ENCODE measurements at regions not wholly inside any gene's neighbourhood (a gene's known extent, or its start where the extent isn't known, plus 50 kb on each side); places are given as distances from the start of the nearest gene placed in this dataset.
A peak's percentile ranks its signal among the peaks of the same experiment; 100 is the strongest.

DNA sequence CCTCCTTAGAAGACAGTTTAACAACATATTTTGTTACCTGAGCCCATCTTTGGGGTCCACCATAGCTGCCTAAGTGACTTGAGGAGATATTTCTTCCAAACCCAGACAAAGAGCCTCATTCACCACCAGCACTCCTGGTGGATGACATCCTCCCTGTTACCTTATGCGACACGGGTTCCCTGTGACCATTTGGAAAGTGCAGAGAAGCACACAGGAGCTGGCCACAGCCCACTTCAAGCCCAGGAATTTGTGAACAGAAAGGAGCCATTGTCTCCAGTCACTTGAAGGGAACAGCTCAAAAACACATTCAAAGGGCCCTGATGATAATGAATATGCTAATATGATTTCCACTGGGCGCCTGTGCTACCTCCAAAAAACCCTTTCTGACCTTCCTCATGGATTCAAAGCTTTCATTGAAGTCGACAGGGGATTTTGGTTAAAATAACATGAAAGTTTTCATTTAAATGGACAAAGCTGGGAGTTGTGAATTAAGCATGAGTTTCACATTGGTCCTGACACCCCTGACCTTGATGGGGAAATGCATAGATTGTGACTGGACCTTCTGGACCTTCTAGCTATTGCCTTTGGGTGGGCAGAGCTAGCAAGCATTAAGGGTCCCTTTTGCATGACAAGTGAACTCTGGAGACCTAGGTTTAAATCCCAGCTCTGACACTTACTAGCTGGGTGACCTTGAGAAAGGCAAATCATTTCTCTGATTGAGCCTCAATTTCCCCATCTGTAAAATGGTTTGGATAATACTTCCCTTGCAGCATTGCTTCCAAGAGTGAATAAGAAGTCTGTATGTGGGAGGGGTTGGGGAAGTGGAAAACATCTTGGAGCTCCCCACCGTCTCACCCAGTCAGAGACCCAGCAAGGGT lies 83.3 kb upstream of the SIRPA start:
- no peaks in the 10 kb centered on the region for H3K9me3 Mint-ChIP-seq
- H3K27ac Mint-ChIP-seq = no peak overlapping the region
- H3K36me3 Mint-ChIP-seq (ENCODE audit: insufficient read depth) = peaks cover 3% of the 10 kb centered on the region
- DNase-seq (no peak), ATAC-seq (replicated peaks) (no peak)
- peaks cover 0 to 3% of the 10 kb centered on the region in 2 donors for H3K4me1 Mint-ChIP-seq (ENCODE audit: low read depth in 2 of 2)
- peaks cover 54 to 89% of the 10 kb centered on the region in 2 donors for H3K27me3 Mint-ChIP-seq
- no peak overlapping the region for H3K4me3 Mint-ChIP-seq

GRCh38 chr20:1810926-1811620 lies 84.1 kb upstream of the SIRPA start:
- H3K4me1 Mint-ChIP-seq (ENCODE audit: low read depth in 2 of 2) = no peaks in the 10 kb centered on the region
- H3K36me3 Mint-ChIP-seq (ENCODE audit: insufficient read depth) = peaks cover 3% of the 10 kb centered on the region
- H3K4me3 Mint-ChIP-seq = no peak overlapping the region
- H3K9me3 Mint-ChIP-seq = no peaks in the 10 kb centered on the region
- H3K27ac Mint-ChIP-seq = no peak overlapping the region
- no peak for ATAC-seq (replicated peaks)
- H3K27me3 Mint-ChIP-seq = peaks cover 52 to 89% of the 10 kb centered on the region in 2 donors
- DNase-seq = no peak

GRCh38 chr20:1810572-1810925 lies 84.7 kb upstream of the SIRPA start:
- Mint-ChIP-seq H3K4me3 (no peak overlapping the region), H3K27ac (no peak overlapping the region), H3K27me3 (peaks cover 47 to 88% of the 10 kb centered on the region in 2 donors), H3K4me1 (ENCODE audit: low read depth in 2 of 2) (no peaks in the 10 kb centered on the region), H3K36me3 (ENCODE audit: insufficient read depth) (peaks cover under 1% of the 10 kb centered on the region), H3K9me3 (no peaks in the 10 kb centered on the region)
- no peak for ATAC-seq (replicated peaks)
- DNase-seq = no peak

DNA sequence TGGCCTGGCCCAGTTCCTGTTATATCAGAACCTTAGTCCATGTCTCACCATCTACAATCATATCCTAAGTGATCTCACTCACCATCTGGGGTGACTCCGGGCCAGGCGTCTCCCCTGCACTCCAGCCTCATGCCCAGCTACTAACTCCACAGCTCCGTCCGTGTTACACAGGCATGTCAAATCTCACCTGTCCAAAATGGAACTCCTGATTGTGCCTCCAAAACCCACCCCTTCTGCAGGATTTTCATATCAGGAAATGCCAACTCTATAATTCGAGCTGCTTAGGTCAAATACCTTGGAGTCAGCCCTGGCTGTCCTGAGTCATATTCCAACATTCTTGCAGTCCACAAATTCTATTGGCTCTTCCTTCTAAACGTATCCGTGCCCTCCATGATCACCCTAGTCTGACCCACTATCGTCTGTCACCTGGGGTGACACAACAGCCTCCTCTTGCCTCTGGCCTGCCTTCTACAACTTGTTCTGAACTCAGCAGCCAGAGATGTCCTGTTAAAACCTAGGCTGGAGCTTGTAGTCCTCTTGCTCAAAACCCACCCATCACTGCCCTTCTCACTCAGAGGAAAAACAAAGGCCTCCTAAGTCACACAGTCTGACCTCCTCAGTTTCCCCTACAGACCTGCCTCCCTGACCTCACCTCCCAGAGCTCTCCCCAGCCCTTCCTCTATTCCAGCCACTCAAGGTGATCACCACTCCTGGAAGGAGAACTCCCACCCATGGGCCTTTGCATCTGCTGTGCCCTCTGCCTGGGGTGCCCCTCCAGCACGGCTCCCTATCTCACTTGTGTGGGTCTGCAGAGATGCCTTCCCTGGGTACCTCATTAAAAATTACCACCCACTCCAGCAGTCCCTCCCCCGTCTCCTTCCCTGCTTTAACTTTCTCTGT lies 85.3 kb upstream of the SIRPA start:
- no peak for ATAC-seq (replicated peaks)
- H3K27ac Mint-ChIP-seq = no peak overlapping the region

GRCh38 chr20:1809131-1809572 lies 86.1 kb upstream of the SIRPA start:
- H3K9me3 Mint-ChIP-seq = no peaks in the 10 kb centered on the region
- no peaks in the 10 kb centered on the region for H3K4me1 Mint-ChIP-seq (ENCODE audit: low read depth in 2 of 2)
- no peak overlapping the region for H3K27ac Mint-ChIP-seq
- H3K4me3 Mint-ChIP-seq = no peak overlapping the region
- peaks cover 50 to 88% of the 10 kb centered on the region in 2 donors for H3K27me3 Mint-ChIP-seq
- no peaks in the 10 kb centered on the region for H3K36me3 Mint-ChIP-seq (ENCODE audit: insufficient read depth)
- DNase-seq = no peak
- no peak for ATAC-seq (replicated peaks)

More for the DNA sequence above, 85.3 kb upstream of the SIRPA start:
- DNase-seq = no peak
- peaks cover 48 to 88% of the 10 kb centered on the region in 2 donors for H3K27me3 Mint-ChIP-seq
- H3K4me3 Mint-ChIP-seq = no peak overlapping the region
- H3K36me3 Mint-ChIP-seq (ENCODE audit: insufficient read depth) = no peaks in the 10 kb centered on the region
- no peaks in the 10 kb centered on the region for H3K4me1 Mint-ChIP-seq (ENCODE audit: low read depth in 2 of 2)
- H3K9me3 Mint-ChIP-seq = no peaks in the 10 kb centered on the region

GRCh38 chr20:1808101-1808500 lies 87.1 kb upstream of the SIRPA start:
- Mint-ChIP-seq H3K27me3 (peaks cover 47 to 85% of the 10 kb centered on the region in 2 donors), H3K4me3 (no peak overlapping the region), H3K27ac (no peak overlapping the region), H3K36me3 (ENCODE audit: insufficient read depth) (no peaks in the 10 kb centered on the region), H3K4me1 (ENCODE audit: low read depth in 2 of 2) (no peaks in the 10 kb centered on the region), H3K9me3 (no peaks in the 10 kb centered on the region)
- DNase-seq = no peak
- ATAC-seq (replicated peaks) = no peak

DNA sequence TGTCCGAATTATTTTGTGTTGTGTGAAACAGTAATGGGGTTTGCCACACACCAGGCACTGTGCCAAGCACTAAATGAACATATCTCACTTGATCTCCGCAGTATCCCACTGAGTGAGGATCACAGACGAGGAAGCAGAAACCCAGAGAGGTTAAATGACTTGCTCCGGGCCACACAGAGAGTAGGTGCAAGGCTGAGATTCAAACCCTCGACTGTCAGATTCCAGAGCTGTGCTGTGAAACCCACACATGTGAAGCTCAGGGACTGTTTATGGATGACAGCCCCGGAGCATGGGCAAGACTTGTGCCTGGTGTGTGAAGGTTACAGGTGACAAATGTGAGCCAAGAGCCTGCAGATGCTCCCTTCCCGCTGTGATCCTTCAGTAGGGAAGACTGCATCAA lies 87.8 kb upstream of the SIRPA start:
- no peak for DNase-seq
- peaks cover 50 to 89% of the 10 kb centered on the region in 2 donors for H3K27me3 Mint-ChIP-seq
- no peak for ATAC-seq (replicated peaks)
- H3K9me3 Mint-ChIP-seq = no peaks in the 10 kb centered on the region
- no peaks in the 10 kb centered on the region for H3K36me3 Mint-ChIP-seq (ENCODE audit: insufficient read depth)
- H3K27ac Mint-ChIP-seq = no peak overlapping the region
- no peak overlapping the region for H3K4me3 Mint-ChIP-seq
- peaks cover 2 to 3% of the 10 kb centered on the region in 2 donors for H3K4me1 Mint-ChIP-seq (ENCODE audit: low read depth in 2 of 2)

GRCh38 chr20:1806456-1806855 lies 88.8 kb upstream of the SIRPA start:
- DNase-seq (no peak), ATAC-seq (replicated peaks) (no peak)
- Mint-ChIP-seq H3K4me1 (ENCODE audit: low read depth in 2 of 2) (peaks cover 4 to 5% of the 10 kb centered on the region in 2 donors), H3K9me3 (no peaks in the 10 kb centered on the region), H3K27ac (no peak overlapping the region), H3K27me3 (peaks cover 59 to 94% of the 10 kb centered on the region in 2 donors), H3K36me3 (ENCODE audit: insufficient read depth) (no peaks in the 10 kb centered on the region), H3K4me3 (no peak overlapping the region)

- Mint-ChIP-seq H3K27me3 (peaks cover 62 to 94% of the 10 kb centered on the region in 2 donors), H3K4me1 (ENCODE audit: low read depth in 2 of 2) (peaks cover 4 to 5% of the 10 kb centered on the region in 2 donors), H3K4me3 (no peak overlapping the region), H3K36me3 (ENCODE audit: insufficient read depth) (no peaks in the 10 kb centered on the region), H3K9me3 (no peaks in the 10 kb centered on the region), H3K27ac (no peak overlapping the region)
- no peak for ATAC-seq (replicated peaks)
- no peak for DNase-seq
These were observed 89.4 kb upstream of the SIRPA start for GRCh38 chr20:1805816-1806215.

DNA sequence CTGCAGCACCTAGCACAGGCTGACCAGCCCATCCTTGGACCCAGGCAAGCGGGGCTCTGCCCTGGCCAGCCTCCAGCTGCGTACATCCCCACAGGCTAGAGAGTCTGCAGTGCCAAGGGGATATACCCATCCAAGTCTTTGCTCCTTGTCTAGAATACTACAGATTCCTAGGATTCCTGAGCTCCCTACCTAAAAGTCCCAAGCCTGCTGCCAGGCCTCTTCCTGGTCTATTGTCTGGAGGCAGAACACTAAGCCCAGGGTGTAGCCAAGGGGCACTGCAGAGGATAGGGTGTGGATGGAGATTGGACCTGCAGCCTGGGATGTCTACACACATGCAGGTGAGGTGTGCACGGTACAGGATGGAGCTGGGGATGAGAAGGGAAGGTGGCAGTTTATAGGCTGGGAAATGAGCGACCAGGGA lies 90.0 kb upstream of the SIRPA start:
- Mint-ChIP-seq H3K9me3 (no peaks in the 10 kb centered on the region), H3K36me3 (ENCODE audit: insufficient read depth) (no peaks in the 10 kb centered on the region), H3K4me1 (ENCODE audit: low read depth in 2 of 2) (peaks cover 4 to 5% of the 10 kb centered on the region in 2 donors), H3K27ac (no peak overlapping the region), H3K27me3 (peaks cover 63 to 94% of the 10 kb centered on the region in 2 donors), H3K4me3 (no peak overlapping the region)
- DNase-seq = no peak
- ATAC-seq (replicated peaks) = no peak

GRCh38 chr20:1804554-1804956 lies 90.7 kb upstream of the SIRPA start:
- H3K27ac Mint-ChIP-seq = no peak overlapping the region
- no peak for DNase-seq
- H3K36me3 Mint-ChIP-seq (ENCODE audit: insufficient read depth) = no peaks in the 10 kb centered on the region
- peaks cover 62 to 94% of the 10 kb centered on the region in 2 donors for H3K27me3 Mint-ChIP-seq
- ATAC-seq (replicated peaks) = no peak
- H3K4me1 Mint-ChIP-seq (ENCODE audit: low read depth in 2 of 2) = peaks cover 4 to 5% of the 10 kb centered on the region in 2 donors
- H3K4me3 Mint-ChIP-seq = no peak overlapping the region
- H3K9me3 Mint-ChIP-seq = no peaks in the 10 kb centered on the region

DNA sequence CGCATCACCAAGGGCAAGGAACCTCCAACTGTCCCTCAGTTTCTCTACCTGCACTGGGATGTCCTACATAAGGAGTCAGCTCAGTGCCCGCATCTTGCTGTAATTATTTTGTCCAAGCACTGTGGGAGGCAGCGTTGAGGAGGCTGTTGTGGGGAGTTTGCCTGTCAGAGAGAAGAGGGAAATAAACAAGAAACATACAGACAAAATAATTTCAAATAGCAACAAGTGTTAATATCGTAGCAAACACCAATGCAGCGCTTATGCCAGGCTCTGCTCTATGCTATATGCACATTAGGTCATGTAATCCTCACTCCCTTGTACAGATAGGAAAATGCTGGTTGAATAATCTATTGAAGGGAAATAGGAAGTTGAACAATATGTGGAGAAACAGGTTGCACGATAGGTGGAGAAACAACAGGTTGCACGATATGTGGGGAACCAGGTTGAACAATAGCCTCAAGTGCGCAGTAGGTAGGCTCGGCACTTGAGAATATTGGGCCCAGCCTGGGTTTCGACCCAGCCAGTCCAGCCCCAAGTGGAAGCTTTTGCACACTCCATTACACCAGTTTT lies 91.2 kb upstream of the SIRPA start:
- Mint-ChIP-seq H3K27me3 (peaks cover 58 to 93% of the 10 kb centered on the region in 2 donors), H3K4me3 (peak overlapping the region in 1 of 2 donors; percentile 26)
- no peak for ATAC-seq (replicated peaks)

More for the DNA sequence above, 91.2 kb upstream of the SIRPA start:
- H3K27ac Mint-ChIP-seq = no peak overlapping the region
- no peaks in the 10 kb centered on the region for H3K9me3 Mint-ChIP-seq
- DNase-seq = no peak
- peaks cover 4 to 5% of the 10 kb centered on the region in 2 donors for H3K4me1 Mint-ChIP-seq (ENCODE audit: low read depth in 2 of 2)
- H3K36me3 Mint-ChIP-seq (ENCODE audit: insufficient read depth) = no peaks in the 10 kb centered on the region
